HG02798 (cell line): ENCODE measurements at regions not wholly inside any gene's neighbourhood (a gene's known extent, or its start where the extent isn't known, plus 50 kb on each side); places are given as distances from the start of the nearest gene placed in this dataset.
"Not testable (repeated sequence)": the region's sequence is repeated elsewhere in the genome, so short reads cannot be mapped to it uniquely, and the experiment has no call there.

ENCODE experiments used
- ATAC-seq: cut with Tn5 transposase; IDR thresholded peaks from one replicate; pipeline ENCODE4 v1.9.1; 2021; ENCODE audit warnings: mild to moderate bottlenecking; ENCODE audit not compliant: unreplicated experiment, poor library complexity

DNA sequence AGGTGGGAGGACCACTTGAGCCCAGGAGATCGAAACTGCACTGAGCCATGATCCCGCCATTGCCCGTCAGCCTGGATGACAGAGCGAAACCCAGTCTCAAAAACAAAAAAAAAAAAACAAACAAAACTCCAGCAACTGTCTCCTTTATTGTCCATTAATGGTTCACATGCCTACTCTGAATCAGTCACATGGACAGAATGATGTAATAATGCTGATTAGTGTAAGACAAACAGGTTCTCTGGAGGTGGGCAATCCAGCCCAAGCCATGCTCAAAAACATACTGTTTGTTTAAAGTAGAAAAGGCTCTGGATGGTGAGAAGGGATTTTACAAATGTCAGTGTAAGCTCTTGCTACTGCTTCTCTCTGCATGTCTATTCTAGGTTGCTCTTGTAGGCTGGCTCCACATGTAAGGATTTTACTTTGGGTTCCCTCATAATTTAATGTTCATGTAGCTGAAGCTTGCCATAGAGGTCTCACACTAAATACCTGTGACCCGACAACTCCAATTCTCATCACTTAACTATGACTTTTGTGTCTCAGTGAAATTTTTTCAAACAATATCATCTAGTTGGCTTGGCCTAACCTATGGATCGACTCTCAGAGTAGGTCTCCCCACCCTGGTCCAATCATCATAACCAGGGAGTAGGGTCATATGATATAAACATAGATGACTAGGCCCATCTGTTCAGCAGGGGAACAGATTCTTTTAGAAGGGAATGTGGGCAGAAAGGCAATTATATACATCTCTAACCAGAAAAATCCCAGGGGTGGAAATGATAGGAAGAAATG lies 83.9 kb upstream of the SLC39A10 start:
- ATAC-seq: no peak

DNA sequence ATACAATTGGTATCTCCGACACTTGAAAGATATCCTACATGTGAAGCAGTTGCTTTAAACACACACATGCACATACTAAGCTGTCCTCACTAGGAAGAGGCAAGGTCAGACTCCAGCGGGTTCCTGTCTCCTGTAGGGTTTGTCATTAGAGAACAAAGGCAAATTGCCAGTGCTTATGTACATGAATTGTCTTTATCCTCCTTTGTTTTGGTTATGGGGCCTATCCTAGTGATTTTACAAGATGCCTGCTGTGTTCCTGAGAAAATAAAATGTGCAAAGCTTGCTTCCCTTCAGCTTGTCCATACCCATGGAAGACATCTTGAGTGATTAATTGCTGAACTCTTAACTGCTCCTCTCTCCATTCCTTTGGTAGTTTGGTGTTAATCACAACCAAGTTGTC lies 86.7 kb upstream of the SLC39A10 start:
- no peak for ATAC-seq

DNA sequence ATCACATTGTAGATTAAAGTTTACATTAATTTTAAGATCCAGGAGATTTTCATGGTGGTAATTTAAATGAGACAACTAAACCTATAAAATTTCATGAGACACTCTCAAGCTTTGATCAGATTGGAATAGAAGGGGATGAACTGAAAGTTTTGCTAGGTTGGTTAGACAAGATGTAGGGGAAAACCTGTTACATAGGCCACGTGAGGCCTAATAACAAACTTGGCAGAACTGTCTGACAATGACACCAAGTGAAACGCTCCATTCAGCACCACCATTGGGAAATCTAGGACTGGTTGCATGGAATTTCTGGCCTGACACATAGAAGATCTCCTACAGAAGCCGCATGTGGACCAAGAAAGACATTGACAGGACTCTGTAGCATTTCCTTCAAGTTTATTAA lies 87.8 kb upstream of the SLC39A10 start:
- no peak for ATAC-seq

DNA sequence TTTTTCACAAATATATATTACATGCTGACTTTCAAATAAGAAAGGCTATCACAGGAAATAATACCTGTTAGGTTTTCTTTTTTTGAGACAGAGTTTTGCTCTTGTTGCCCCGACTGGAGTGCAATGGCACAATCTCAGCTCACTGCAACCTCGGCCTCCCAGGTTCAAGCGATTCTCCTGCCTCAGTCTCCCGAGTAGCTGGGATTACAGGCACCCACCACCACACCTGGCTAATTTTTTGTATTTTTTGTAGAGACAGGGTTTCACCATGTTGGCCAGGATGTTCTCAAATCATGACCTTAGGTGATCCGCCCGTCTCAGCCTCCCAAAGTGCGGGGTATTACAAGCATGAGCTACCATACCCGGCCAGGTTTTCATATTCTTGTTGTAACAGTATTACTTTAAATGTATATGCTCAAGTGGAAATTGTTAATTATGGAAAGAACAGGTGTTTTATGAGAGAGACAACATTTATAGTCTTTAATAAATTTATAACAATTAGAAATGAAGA lies 92.3 kb upstream of the SLC39A10 start:
- not testable (repeated sequence) for ATAC-seq

- no peak for ATAC-seq
These were observed 93.0 kb upstream of the SLC39A10 start for GRCh38 chr2:195563857-195564512.

DNA sequence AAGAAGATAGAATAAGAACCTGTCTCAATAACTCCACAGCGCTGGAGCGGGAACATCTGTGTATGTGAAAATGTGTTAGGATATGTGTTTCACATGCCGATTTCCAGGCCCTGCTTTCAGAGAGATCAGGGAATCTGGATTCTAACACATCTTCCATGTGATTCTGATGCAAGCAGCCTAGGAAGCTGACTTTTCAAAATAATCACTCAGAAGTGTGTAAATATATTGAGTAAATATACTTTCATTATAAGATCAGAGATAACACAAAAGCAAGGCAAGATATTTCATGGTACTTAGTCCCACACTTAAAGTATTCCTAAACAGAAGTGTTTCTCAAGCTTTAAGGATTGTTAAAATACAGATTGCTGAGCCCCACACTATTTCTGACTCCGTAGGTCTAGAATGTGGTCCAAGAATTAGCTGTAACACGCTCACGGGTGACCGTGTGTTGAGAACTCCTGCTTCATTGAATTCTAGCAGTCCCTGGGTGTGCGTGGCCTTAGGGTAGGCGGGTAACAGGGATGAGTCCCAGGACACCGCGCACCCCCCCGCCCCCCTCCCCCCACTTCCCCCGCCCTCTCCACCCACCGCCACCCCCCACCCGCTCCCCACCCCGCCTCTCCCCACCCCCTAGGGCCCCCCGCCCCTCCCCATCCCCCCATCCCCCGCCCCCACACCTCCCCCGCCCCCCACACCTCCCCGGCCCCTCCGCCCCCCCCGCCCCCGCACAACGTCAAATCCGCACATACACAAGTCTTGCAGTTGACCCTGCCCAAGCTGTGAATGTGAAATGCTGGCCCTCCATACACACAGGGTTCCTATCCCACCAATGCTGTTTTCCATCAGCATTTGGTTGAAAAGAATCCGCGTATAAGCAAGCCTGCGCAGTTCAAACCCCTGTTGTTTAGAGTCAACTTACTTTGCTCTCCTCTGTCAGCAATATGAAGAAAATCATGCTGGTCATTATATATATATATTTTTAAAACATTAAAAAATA lies 94.2 kb upstream of the SLC39A10 start:
- ATAC-seq: no peak

DNA sequence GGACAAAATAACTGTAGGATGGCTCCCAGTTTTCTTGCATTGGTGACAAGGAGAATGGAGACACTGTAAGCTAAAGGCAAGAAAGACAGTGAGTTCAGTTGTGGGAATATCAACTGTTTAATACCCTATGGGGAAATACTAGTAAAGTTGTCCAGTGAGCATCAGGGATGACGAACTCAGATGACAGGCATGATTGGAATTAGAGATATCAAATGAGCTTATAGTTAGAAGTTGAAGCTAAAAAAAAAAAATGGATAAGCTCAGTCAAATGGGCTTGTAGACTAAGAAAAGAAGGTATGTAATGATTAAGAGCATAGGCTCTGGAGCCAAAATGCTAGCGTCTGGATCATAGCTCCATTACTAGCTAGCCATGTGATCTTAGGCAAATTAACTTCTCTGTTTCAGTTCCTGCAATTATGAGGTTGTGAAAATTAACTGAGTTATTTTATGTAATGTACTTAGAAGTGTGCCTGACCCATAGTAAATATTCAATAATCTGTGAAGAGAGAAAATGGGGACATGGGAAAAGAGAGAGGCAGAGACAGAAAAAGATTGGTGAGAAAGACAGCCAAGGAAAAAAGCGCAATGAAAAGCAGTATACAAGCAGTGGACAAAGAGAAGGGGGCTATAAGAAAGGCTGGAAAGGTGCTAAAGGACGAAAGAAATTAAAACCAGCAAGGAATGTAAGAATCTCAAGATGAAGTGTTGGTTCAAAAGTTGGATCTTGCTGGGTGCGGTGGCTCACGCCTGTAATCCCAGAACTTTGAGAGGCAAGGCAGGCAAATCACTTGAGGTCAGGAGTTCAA lies 95.7 kb upstream of the SLC39A10 start:
- ATAC-seq: peak; percentile 53

- ATAC-seq: no peak
These were observed 96.7 kb upstream of the SLC39A10 start for GRCh38 chr2:195560209-195560895.

- ATAC-seq: peak; percentile 85
These were observed 97.6 kb upstream of the SLC39A10 start for GRCh38 chr2:195559431-195559914.

DNA sequence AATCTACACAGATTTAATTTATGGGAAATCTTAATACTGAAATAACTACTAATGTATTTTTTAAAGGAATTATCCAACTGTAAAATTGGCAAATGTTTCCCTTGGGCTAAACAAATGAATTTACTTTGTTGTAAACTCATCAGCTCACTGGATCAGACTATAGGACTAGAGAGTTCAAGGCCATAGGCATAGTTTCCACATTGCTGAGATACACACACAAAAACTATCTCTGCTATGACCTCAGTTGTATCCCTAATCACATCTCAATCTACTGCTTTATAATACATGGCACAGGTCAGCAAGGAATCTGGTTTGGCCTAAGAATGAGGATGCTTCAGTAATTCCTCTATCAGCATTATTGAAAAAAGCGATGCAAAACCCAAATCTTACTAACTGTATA lies 101.1 kb upstream of the SLC39A10 start:
- no peak for ATAC-seq

- no peak for ATAC-seq
These were observed 104.4 kb upstream of the SLC39A10 start for GRCh38 chr2:195552581-195552980.

DNA sequence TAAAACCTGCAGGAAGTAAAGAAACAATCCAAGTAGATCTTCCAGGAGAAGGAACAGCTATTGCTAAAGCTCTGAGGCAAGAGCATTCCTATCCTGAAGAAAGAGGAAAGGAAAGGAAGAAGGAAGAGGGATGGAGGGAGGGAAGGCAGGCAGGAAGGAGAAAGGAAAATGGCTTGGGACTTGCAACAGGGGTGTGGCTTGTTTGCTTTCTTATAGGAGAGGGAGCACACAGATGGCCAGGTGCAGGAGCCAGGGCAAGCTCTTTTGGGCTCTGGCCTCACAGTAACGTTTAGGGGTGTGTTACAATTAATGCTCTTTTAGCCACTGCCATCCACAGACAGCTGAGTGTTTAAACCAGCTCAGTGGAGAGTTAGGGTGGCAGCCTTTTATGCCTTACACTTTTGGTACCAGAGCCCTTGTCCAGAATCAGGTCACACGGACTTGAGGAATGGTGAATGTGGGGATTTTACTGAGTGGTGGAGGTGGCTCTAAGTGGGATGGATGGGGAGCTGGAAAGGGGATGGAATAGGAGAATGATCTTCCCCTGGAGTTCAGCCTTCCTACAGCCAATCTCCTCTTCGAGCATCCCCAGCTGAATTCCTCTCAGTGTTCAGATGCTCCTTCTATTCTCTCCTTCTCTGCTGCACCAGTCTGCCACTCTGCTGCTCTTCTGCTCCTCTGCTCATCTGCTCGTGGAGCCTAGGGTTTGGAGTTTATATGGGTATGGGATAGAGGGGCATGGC lies 108.7 kb upstream of the SLC39A10 start:
- ATAC-seq: no peak

GRCh38 chr2:195547268-195547840 lies 109.7 kb upstream of the SLC39A10 start:
- ATAC-seq: not testable (repeated sequence)

DNA sequence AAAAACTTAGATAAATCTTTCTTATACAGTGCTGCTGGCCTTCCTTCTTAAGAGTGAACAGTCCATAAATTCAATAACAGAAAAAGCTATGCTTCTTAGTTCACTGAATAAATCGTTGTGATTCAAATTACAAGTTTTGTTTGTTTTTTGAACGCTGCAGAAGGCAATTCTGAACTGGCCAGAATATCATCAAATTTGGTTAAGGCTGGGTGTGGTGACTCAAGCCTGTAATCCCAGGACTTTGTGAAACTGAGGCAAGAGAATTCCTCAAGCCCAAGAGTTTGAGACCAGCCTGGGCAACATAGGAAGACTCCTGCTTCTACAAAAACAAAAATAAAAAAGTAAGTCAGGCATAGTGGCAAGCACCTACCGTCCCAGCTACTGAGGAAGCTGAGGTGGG lies 111.2 kb upstream of the SLC39A10 start:
- ATAC-seq: no peak

GRCh38 chr2:195543902-195544894 lies 112.8 kb upstream of the SLC39A10 start:
- ATAC-seq: peak; percentile 94

DNA sequence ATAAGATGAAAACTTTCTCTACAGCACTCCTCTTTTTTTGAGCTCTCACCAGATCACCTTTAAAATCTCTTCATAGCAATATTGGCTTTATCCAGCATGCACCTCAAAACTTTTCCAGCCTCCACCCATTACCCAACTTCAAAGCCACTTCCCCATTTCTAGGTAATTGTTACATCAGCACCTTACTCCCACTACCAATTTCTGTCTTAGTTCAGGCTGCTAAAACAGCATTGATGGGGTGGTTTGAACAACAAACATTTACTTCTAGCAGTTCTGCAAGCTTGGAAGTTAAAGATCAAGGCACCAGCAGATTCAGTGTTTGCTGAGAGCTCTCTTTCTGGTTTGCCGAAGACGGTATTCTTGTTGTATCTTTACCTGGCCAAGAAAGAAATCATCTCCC lies 114.0 kb upstream of the SLC39A10 start:
- no peak for ATAC-seq

DNA sequence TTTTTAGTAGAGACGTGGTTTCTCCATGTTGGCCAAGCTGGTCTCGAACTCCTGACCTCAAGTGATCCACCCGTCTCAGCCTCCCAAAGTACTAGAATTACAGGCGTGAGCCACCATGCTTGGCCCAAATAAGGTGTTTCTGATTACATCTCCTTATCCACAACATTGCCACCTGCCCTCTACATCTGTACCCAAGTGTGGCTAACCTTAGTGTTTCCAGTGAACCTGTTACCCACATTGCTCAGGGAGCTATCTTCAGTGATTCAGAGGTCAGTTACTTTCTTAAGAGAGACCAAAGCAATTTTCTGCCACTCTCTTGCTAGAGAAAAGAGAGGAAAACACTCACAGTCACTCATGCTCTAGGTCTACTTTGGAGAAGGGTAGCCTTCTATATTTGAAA lies 115.0 kb upstream of the SLC39A10 start:
- ATAC-seq: no peak
